OCI-LY7 (cell line): ENCODE measurements at regions not wholly inside any gene's neighbourhood (a gene's known extent, or its start where the extent isn't known, plus 50 kb on each side); places are given as distances from the start of the nearest gene placed in this dataset.

Source experiments
- CTCF ChIP-seq: fragments of 200-600 bp; sonication (generic); conservative IDR thresholded peaks from 2 replicates; pipeline ENCODE4 v1.5.1; 2014; ENCODE audit warnings: mild to moderate bottlenecking, antibody characterized with exemption, low read length, moderate library complexity, mixed read lengths
- EZH2phosphoT487 ChIP-seq: fragments of 200-600 bp; sonication (generic); IDR thresholded peaks from 2 replicates; pipeline ENCODE4 v1.6.1; 2018; ENCODE audit warnings: low read depth, borderline replicate concordance, mild to moderate bottlenecking, mixed run types, antibody characterized with exemption, low read length, moderate library complexity, mixed read lengths

- no peak for TF ChIP-seq CTCF
- no peak for TF ChIP-seq EZH2phosphoT487
Observed at GRCh38 chr3:30081904-30082303, 524.5 kb upstream of the TGFBR2 start.
